Common myeloid progenitor, CD34-positive (primary cell): ENCODE measurements at regions not wholly inside any gene's neighbourhood (a gene's known extent, or its start where the extent isn't known, plus 50 kb on each side); places are given as distances from the start of the nearest gene placed in this dataset.

Experiments
- CTCF ChIA-PET: fragments of 350-600 bp; sonication (Branson Sonifier 250); formaldehyde crosslinking; loops from one replicate; lab custom pipeline; 2021; ENCODE audit warnings: antibody characterized with exemption; lab: Charles Lee
- POLR2A ChIA-PET: fragments of 350-600 bp; sonication (Branson Sonifier 250); formaldehyde crosslinking; loops from one replicate; lab custom pipeline; 2021; ENCODE audit warnings: antibody characterized with exemption; lab: Charles Lee
- DNase-seq, 3 donors: peaks; one replicate each; pipeline versions ENCODE4 v3.0.0 to v3.0.0-alpha.2; 2013
- H3K27ac ChIP-seq, 2 experiments: 1 replicate in 1 of 2; 2 replicates in 1 of 2; pipeline ENCODE4 v1.7.0; 2013; ENCODE audit warnings: inconsistent platforms in 2 of 2, low read length in 2 of 2, mild to moderate bottlenecking in 2 of 2, low read depth in 1 of 2, moderate library complexity in 1 of 2; ENCODE audit not compliant: severe bottlenecking in 2 of 2, insufficient read depth in 1 of 2, poor library complexity in 1 of 2
- H3K27me3 ChIP-seq, 5 experiments: replicated peaks in 2 of 5; 1 replicate in 3 of 5; 2 replicates in 2 of 5; pipeline versions ENCODE4 v1.6.1 to v1.7.0; 2013; ENCODE audit warnings: low read length in 4 of 5, mild to moderate bottlenecking in 2 of 5, moderate library complexity in 2 of 5, inconsistent platforms in 1 of 5; ENCODE audit not compliant: insufficient read depth in 5 of 5, control insufficient read depth in 4 of 5
- H3K36me3 ChIP-seq, 4 experiments: 1 replicate in 2 of 4; 2 replicates in 2 of 4; pipeline versions ENCODE4 v1.6.1 to v1.7.0; 2013; ENCODE audit warnings: low read length in 3 of 4, control low read depth in 1 of 4, mild to moderate bottlenecking in 1 of 4; ENCODE audit not compliant: control insufficient read depth in 4 of 4, insufficient read depth in 4 of 4
- H3K4me1 ChIP-seq, 4 experiments: 1 replicate in 3 of 4; 2 replicates in 1 of 4; pipeline versions ENCODE4 v1.6.1 to v1.7.1; 2013; ENCODE audit warnings: low read length in 3 of 4, mild to moderate bottlenecking in 3 of 4, control low read depth in 1 of 4, inconsistent platforms in 1 of 4, moderate library complexity in 1 of 4; ENCODE audit not compliant: control insufficient read depth in 4 of 4, insufficient read depth in 4 of 4; ENCODE audit errors: control extremely low read depth in 1 of 4
- H3K4me3 ChIP-seq, 7 experiments: 1 replicate in 4 of 7; 2 replicates in 3 of 7; pipeline versions ENCODE4 v1.5.1 to v1.7.0; 2013; ENCODE audit warnings: mild to moderate bottlenecking in 7 of 7, low read length in 6 of 7, moderate library complexity in 6 of 7, inconsistent platforms in 2 of 7, low read depth in 2 of 7, control low read depth in 1 of 7; ENCODE audit not compliant: insufficient read depth in 4 of 7, control insufficient read depth in 1 of 7; ENCODE audit errors: extremely low read depth in 1 of 7
- H3K9me3 ChIP-seq, 5 experiments: 1 replicate in 4 of 5; 2 replicates in 1 of 5; pipeline versions ENCODE4 v1.6.1 to v1.7.1; 2013; ENCODE audit warnings: low read length in 4 of 5, mild to moderate bottlenecking in 2 of 5, inconsistent platforms in 1 of 5, low read depth in 1 of 5, moderate library complexity in 1 of 5; ENCODE audit not compliant: control insufficient read depth in 4 of 5, insufficient read depth in 2 of 5; ENCODE audit errors: control extremely low read depth in 1 of 5
- WGBS: methylation state at CpG from one replicate; pipeline ENCODE4 v1.1.5; 2013; ENCODE audit not compliant: insufficient coverage; 5-methylcytosine and 5-hydroxymethylcytosine counted together

DNA sequence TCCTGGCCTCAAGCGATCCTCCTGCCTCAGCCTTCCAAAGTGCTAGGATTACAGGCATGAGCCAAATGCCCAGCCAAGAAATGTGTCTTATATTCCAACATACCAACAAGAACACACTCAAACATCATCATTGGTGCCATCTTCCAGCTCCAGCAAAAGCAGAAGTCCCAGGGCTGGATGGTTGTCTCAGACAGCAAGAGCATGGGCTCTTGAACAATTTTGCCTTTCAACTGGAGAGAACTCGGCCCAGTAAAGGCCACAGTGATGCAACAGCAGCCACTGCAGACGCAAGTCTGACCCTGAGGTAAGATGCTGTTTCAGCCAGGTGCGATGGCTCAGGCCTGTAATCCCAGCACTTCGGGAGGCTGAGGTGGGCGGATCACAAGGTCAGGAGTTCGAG is 52.8 kb upstream of the NFE2L3 start:
- Histone ChIP-seq H3K27me3 (no peaks in the 10 kb centered on the region), H3K9me3 (no peaks in the 10 kb centered on the region), H3K4me1 (peaks cover 5 to 30% (median 16%) of the 10 kb centered on the region in 4 experiments), H3K4me3 (no peak overlapping the region), H3K36me3 (peaks cover 0 to 2% (median 0%) of the 10 kb centered on the region in 4 experiments), H3K27ac (no peak overlapping the region)
- ChIA-PET POLR2A (no interaction called here), CTCF (interaction anchor here (1.2 to 1.9 kb wide), 3 partner anchors 9 to 21 kb away, joined by 3 to 5 read pairs (median 3); no protein-coding TSS in a partner anchor)
- WGBS: 100% methylated on average over 4 of the region's 7 CpGs
- DNase-seq: no peak

DNA sequence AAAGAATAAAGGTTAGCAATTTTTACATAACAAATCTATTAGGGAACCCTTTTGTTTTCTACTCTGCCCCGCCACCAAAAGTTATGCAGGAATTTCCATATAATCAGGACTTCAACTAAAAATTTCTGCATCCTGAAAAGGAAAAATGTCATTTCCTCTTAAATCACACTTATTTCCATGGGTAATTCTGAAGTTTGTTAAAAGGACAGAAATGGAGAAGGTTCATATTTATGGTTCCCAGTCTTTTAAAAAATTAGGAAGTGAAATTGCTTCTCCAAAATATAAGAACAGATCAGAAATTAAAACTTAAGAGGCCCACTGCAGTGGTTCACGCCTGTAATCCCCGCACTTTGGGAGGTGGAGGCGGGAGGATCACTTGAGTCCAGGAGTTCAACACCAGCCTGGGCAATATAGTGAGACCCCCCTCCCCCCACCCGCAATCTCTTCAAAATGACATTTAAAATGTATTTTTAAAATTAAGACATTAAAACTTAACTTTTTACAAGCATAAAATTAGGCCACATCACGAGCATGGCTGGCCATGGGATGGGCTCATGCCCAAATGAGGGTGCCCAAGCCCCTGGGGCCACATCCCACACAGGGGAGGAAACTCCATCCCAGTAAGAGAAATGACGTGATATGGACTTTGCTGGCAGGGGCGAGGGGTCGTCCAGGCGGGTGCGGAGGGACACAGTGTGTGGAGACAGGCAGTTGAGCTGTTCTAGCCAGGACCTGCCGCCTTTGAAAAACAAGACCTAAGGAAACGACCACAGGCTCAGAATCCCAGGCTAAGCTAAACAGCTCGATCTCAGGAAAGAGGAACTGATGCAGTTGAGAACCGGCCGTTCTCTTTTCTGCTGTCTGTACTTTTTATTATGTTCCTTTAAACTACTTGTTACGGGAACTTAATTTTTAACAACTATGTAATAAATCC is 51.3 kb upstream of the NFE2L3 start:
- Histone ChIP-seq H3K9me3 (no peaks in the 10 kb centered on the region), H3K36me3 (peaks cover 0 to 5% (median 0%) of the 10 kb centered on the region in 4 experiments), H3K4me1 (peaks cover 5 to 30% (median 16%) of the 10 kb centered on the region in 4 experiments), H3K27me3 (no peaks in the 10 kb centered on the region), H3K27ac (peak overlapping the region; percentile 46 to 71), H3K4me3 (peak overlapping the region in 6 of 7 experiments; percentile 10 to 75 (median 64))
- POLR2A ChIA-PET: interaction anchor here (0.7 to 1.1 kb wide), 3 partner anchors 88 to 93 kb away, joined by 3 to 7 read pairs (median 3); no protein-coding TSS in a partner anchor
- peak in 2 of 3 donors; percentile 80 to 83 for DNase-seq
- CTCF ChIA-PET: interaction anchor here (0.8 to 1.4 kb wide), 4 partner anchors 10 to 55 kb away, joined by 3 to 6 read pairs (median 3); no protein-coding TSS in a partner anchor
- WGBS: 5% methylated on average over 6 of the region's 17 CpGs

DNA sequence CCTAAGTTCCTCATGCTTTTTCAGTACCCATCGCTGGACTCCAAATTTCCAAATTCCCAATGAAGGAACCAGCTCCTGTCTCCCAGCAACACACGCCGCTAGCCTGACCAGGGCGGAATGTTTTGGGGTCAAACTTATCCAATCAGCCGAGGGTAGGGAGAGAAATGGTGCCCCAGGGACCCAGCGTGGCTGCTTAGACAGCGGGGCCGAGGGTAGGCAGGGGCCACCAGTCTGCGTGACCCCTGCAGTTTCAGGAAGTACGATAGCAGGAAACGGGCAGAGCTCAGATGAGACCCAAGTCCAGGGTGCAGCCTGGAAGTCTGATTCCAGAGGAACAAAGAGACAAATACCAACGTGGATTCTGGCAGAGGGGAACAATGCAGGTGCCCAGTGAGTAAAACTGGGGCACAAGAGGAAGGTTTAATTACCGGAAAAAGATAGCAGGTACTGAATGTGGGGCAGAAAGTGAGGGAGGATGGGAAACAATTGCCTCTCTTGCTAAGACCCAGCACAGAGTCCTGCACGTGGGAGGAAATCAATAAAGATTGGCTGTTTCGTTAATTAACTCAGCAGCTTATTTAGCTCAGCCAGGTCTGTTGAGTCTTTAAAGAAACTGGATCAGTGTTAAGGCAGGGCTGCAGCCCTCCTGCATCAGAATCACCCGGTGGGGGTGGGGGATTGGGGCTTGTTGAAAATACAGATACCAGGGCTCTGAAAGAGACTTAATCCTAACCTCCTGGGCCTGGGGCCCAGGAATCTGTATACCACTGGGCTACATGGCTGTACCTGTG is 50.4 kb upstream of the NFE2L3 start:
- Histone ChIP-seq H3K4me1 (peaks cover 5 to 30% (median 16%) of the 10 kb centered on the region in 4 experiments), H3K27ac (peak overlapping the region; percentile 46 to 71)
- POLR2A ChIA-PET: interaction anchor here (0.7 to 1.1 kb wide), 2 partner anchors 87 to 92 kb away, joined by 3 read pairs; no protein-coding TSS in a partner anchor

DNA sequence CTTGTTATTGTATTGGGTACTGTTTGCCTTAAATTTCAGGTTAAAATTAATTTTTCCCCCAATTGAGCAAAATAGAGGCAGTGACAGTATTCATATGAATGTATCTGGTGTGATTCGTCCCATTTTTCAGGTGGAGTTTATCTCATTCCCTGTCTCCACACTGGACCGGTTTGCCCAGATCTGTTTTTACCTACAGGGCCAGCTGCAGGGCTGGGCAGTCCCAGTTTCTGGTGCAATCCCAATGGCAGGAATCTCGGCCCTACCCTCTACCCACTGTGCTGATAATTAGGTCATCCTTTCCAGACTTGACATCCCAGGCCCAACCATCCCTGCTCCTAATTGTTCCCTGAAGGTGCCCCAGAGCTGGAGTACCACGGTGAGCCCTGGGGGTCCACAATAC is 49.8 kb upstream of the NFE2L3 start:
- ChIA-PET POLR2A (no interaction called here), CTCF (interaction anchor here (1.4 kb wide), 1 partner anchor 23 kb away, joined by 3 read pairs; no protein-coding TSS in a partner anchor)
- no peak for DNase-seq
- WGBS: 100% methylated on average over 1 of the region's 4 CpGs
- no peaks in the 10 kb centered on the region for H3K27me3 ChIP-seq
- no peak overlapping the region for H3K27ac ChIP-seq
- peak overlapping the region in 4 of 7 experiments; percentile 59 to 75 (median 70) for H3K4me3 ChIP-seq
- peaks cover 5 to 30% (median 16%) of the 10 kb centered on the region in 4 experiments for H3K4me1 ChIP-seq
- peaks cover 0 to 11% (median 2%) of the 10 kb centered on the region in 4 experiments for H3K36me3 ChIP-seq
- no peaks in the 10 kb centered on the region for H3K9me3 ChIP-seq

More for the DNA sequence above, 50.4 kb upstream of the NFE2L3 start:
- CTCF ChIA-PET: interaction anchor here (0.8 to 1.4 kb wide), 4 partner anchors 11 to 54 kb away, joined by 3 to 6 read pairs (median 3); no protein-coding TSS in a partner anchor
- WGBS: 0% methylated on average over 6 of the region's 16 CpGs
- H3K36me3 ChIP-seq: peaks cover 0 to 8% (median 1%) of the 10 kb centered on the region in 4 experiments
- peak in 2 of 3 donors; percentile 40 to 43 for DNase-seq
- H3K9me3 ChIP-seq: no peaks in the 10 kb centered on the region
- no peaks in the 10 kb centered on the region for H3K27me3 ChIP-seq
- H3K4me3 ChIP-seq: peak overlapping the region in 6 of 7 experiments; percentile 10 to 75 (median 64)
